GM23248 (cell line): ENCODE measurements at regions not wholly inside any gene's neighbourhood (a gene's known extent, or its start where the extent isn't known, plus 50 kb on each side); places are given as distances from the start of the nearest gene placed in this dataset.

ENCODE experiments used
- EZH2 ChIP-seq: fragments of 200-600 bp; sonication (generic); IDR thresholded peaks from 2 replicates; pipeline ENCODE4 v1.6.1; 2018; ENCODE audit warnings: antibody characterized with exemption, mild to moderate bottlenecking; ENCODE audit not compliant: insufficient read depth, poor library complexity, severe bottlenecking
- EZH2phosphoT487 ChIP-seq: fragments of 200-600 bp; sonication (generic); IDR thresholded peaks from 2 replicates; pipeline ENCODE4 v1.6.1; 2018; ENCODE audit warnings: antibody characterized with exemption, moderate library complexity, mild to moderate bottlenecking, low read depth; ENCODE audit not compliant: insufficient read depth

DNA sequence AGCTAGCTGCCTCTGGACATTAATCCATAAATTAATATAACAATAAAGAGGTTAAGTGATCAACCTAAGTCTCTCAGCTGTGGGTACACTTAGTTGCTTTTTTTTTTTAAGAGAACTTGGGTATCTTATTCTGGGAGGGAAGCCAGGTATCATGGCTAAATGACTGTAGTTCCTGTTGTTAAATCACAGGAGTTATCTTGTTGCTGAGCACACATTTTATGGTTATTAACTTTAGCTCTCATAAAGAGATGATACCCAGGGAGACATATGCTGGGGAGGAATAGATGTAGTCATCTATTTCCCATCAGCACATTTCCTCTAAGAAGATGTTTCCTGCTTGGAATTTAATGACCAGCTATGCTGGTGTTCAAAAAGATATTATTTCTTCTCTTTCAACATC lies 227.8 kb downstream of the PTGER3 start:
- TF ChIP-seq EZH2 (no peak), EZH2phosphoT487 (no peak)
